IMR-90 (cell line): ENCODE measurements at regions not wholly inside any gene's neighbourhood (a gene's known extent, or its start where the extent isn't known, plus 50 kb on each side); places are given as distances from the start of the nearest gene placed in this dataset.
A peak's percentile ranks its signal among the peaks of the same experiment; 100 is the strongest.

Source experiments
- ATAC-seq: fragments of 200-7000 bp; cut with Tn5 transposase; 2 replicates; pipeline ENCODE4 v1.9.1; 2020; ENCODE audit warnings: low read depth, mild to moderate bottlenecking, moderate library complexity
- BruUV-seq: library from RNA; stranded (reverse); fragments of 400-500 nt; replicated peaks from 2 replicates; lab custom pipeline; 2021; lab: Mats Ljungman, UMichigan
- CTCF ChIA-PET: fragments of 300-600 bp; formaldehyde crosslinking; extraction: SDS; loops from one replicate; lab custom pipeline; 2021; ENCODE audit warnings: antibody characterized with exemption; lab: Yijun Ruan, JAX
- POLR2A ChIA-PET: fragments of 300-600 bp; sonication (Branson Sonifier 250); formaldehyde crosslinking; loops from one replicate; lab custom pipeline; 2022; ENCODE audit warnings: antibody characterized with exemption; ENCODE audit not compliant: unreplicated experiment; lab: Charles Lee
- DNase-seq: peaks from one replicate; pipeline ENCODE4 v3.0.0; 2013
- H2AFZ ChIP-seq: replicated peaks from 2 replicates; pipeline ENCODE3; 2013; ENCODE audit warnings: low read length, mild to moderate bottlenecking; ENCODE audit not compliant: poor library complexity
- H2AK5ac ChIP-seq: 2 replicates; pipeline ENCODE4 v1.6.1; 2013; ENCODE audit warnings: low read depth, low read length, inconsistent platforms
- H2AK9ac ChIP-seq: replicated peaks from 2 replicates; pipeline ENCODE3; 2013; ENCODE audit warnings: mild to moderate bottlenecking, low read depth, low read length, moderate library complexity; ENCODE audit not compliant: poor library complexity
- H2BK120ac ChIP-seq: 2 replicates; pipeline ENCODE4 v1.6.1; 2013; ENCODE audit warnings: low read depth, low read length, inconsistent platforms
- H2BK15ac ChIP-seq: 3 replicates; pipeline ENCODE4 v1.6.1; 2013; ENCODE audit warnings: low read depth, low read length, inconsistent platforms
- H2BK20ac ChIP-seq: 2 replicates; pipeline ENCODE4 v1.6.1; 2013; ENCODE audit warnings: low read depth, mild to moderate bottlenecking, inconsistent platforms, low read length, moderate library complexity
- H2BK5ac ChIP-seq: 2 replicates; pipeline ENCODE4 v1.6.1; 2013; ENCODE audit warnings: mild to moderate bottlenecking, low read depth, low read length, inconsistent platforms; ENCODE audit not compliant: poor library complexity, severe bottlenecking
- H3K14ac ChIP-seq: replicated peaks from 2 replicates; pipeline ENCODE4 v1.6.1; 2013; ENCODE audit warnings: low read depth, low read length, inconsistent platforms
- H3K18ac ChIP-seq: 2 replicates; pipeline ENCODE4 v1.6.1; 2013; ENCODE audit warnings: low read depth, low read length, control low read depth
- H3K23ac ChIP-seq: 2 replicates; pipeline ENCODE4 v1.6.1; 2013; ENCODE audit warnings: low read depth, low read length, inconsistent platforms
- H3K27ac ChIP-seq: 2 replicates; pipeline ENCODE4 v1.5.1; 2013; ENCODE audit warnings: mild to moderate bottlenecking, control low read depth, low read length; ENCODE audit not compliant: insufficient read depth
- H3K27me3 ChIP-seq: 2 replicates; pipeline ENCODE4 v1.6.1; 2013; ENCODE audit warnings: low read length; ENCODE audit not compliant: control insufficient read depth, insufficient read depth
- H3K36me3 ChIP-seq: 2 replicates; pipeline ENCODE4 v1.6.1; 2013; ENCODE audit warnings: low read length, mixed read lengths; ENCODE audit not compliant: control insufficient read depth, insufficient read depth
- H3K4ac ChIP-seq: 2 replicates; pipeline ENCODE4 v1.6.1; 2013; ENCODE audit warnings: low read depth, low read length, inconsistent platforms
- H3K4me1 ChIP-seq: 2 replicates; pipeline ENCODE4 v1.6.1; 2013; ENCODE audit warnings: low read length, mixed read lengths; ENCODE audit not compliant: control insufficient read depth, insufficient read depth
- H3K4me2 ChIP-seq: 2 replicates; pipeline ENCODE4 v1.6.1; 2013; ENCODE audit warnings: low read depth, mild to moderate bottlenecking, control low read depth, low read length, moderate library complexity
- H3K4me3 ChIP-seq: 2 replicates; pipeline ENCODE4 v1.5.1; 2013; ENCODE audit warnings: low read depth, mild to moderate bottlenecking, control low read depth, low read length, moderate library complexity; ENCODE audit not compliant: insufficient read depth
- H3K56ac ChIP-seq: 2 replicates; pipeline ENCODE4 v1.6.1; 2013; ENCODE audit warnings: low read length, inconsistent platforms; ENCODE audit not compliant: insufficient read depth; ENCODE audit errors: extremely low read depth
- H3K79me1 ChIP-seq, 2 experiments: 2 replicates each; pipeline ENCODE4 v1.6.1; 2013; ENCODE audit warnings: low read length in 2 of 2, inconsistent platforms in 1 of 2, low read depth in 1 of 2
- H3K9ac ChIP-seq: 2 replicates; pipeline ENCODE4 v1.6.1; 2013; ENCODE audit warnings: low read depth, low read length, control low read depth
- H3K9me1 ChIP-seq: 2 replicates; pipeline ENCODE4 v1.6.1; 2013; ENCODE audit warnings: low read length, inconsistent platforms; ENCODE audit not compliant: insufficient read depth
- H3K9me3 ChIP-seq: 2 replicates; pipeline ENCODE4 v1.6.1; 2013; ENCODE audit warnings: low read length; ENCODE audit not compliant: control insufficient read depth, insufficient read depth
- H4K20me1 ChIP-seq: 2 replicates; pipeline ENCODE4 v1.6.1; 2013; ENCODE audit warnings: low read length, inconsistent platforms; ENCODE audit not compliant: insufficient read depth
- H4K5ac ChIP-seq: 2 replicates; pipeline ENCODE4 v1.6.1; 2013; ENCODE audit warnings: mild to moderate bottlenecking, low read depth, low read length, control low read depth
- H4K8ac ChIP-seq, 2 experiments: 2 replicates each; pipeline ENCODE4 v1.6.1; 2013; ENCODE audit warnings: low read depth in 2 of 2, low read length in 2 of 2, control low read depth in 1 of 2, inconsistent platforms in 1 of 2
- H4K91ac ChIP-seq: 2 replicates; pipeline ENCODE4 v1.6.1; 2013; ENCODE audit warnings: low read depth, low read length, inconsistent platforms; ENCODE audit not compliant: insufficient read depth
- ELK1 ChIP-seq: fragments of 150-350 bp; IDR thresholded peaks from 2 replicates; pipeline ENCODE4 v1.6.1; 2016; ENCODE audit warnings: low read depth, mild to moderate bottlenecking, low read length, moderate library complexity, borderline replicate concordance
- RCOR1 ChIP-seq: IDR thresholded peaks from 2 replicates; pipeline ENCODE4 v1.6.1; 2012; ENCODE audit warnings: mild to moderate bottlenecking, low read length, improper control_type of control experiment; ENCODE audit not compliant: insufficient replicate concordance
- WGBS, 2 experiments: methylation state at CpG; one replicate each; pipeline versions ENCODE4 v1.1.5 to v1.1.7; 2013; ENCODE audit warnings: missing lambda C conversion rate in 2 of 2; ENCODE audit not compliant: insufficient read length in 1 of 2; ENCODE audit errors: extremely low coverage in 2 of 2; 5-methylcytosine and 5-hydroxymethylcytosine counted together
- dilution Hi-C: fragments of 300-500 bp; cut with HindIII; formaldehyde crosslinking; loops from one replicate; pipeline ENCODE4 v1.14.3; 2018; ENCODE audit warnings: low sequenced_read_pairs; ENCODE audit not compliant: unreplicated experiment
- in situ Hi-C: fragments of 300-500 bp; cut with MboI; formaldehyde crosslinking; loops from 3 replicates; pipeline ENCODE4 v1.14.3; 2019; ENCODE audit warnings: low sequenced_read_pairs, inconsistent platforms, mixed read lengths
- intact Hi-C: fragments of 100-400 bp; cut with micrococcal nuclease; formaldehyde crosslinking; loops from 2 replicates; pipeline ENCODE4 v1.10.0; 2022

GRCh38 chr1:219050822-219051125 lies 122.9 kb upstream of the LYPLAL1 start:
- peaks cover 5% of the 10 kb centered on the region for H3K4me1 ChIP-seq
- no peak overlapping the region for H3K14ac ChIP-seq
- H4K91ac ChIP-seq, result no peak overlapping the region
- 0 out of 3 replicates have a peak overlapping the region, but pooled peaks have one; percentile 38 for H2BK15ac ChIP-seq
- peak overlapping the region; percentile 48; the same call in 1 of the 2 replicates for H2BK20ac ChIP-seq
- H3K18ac ChIP-seq, result no peak overlapping the region
- H2AK9ac ChIP-seq, result no peak overlapping the region
- BruUV-seq, result no TSS peak
- intact Hi-C loops, result no loop called here
- no peak overlapping the region for H3K27ac ChIP-seq
- H2BK120ac ChIP-seq, result no peak overlapping the region
- no peak overlapping the region for H3K56ac ChIP-seq
- no peak overlapping the region for H4K8ac ChIP-seq
- no peak overlapping the region for H3K4me3 ChIP-seq
- WGBS, 2 experiments, result no CpG with 5 or more reads among the region's 1 CpG
- no peak overlapping the region for H3K9ac ChIP-seq
- POLR2A ChIA-PET, result no interaction called here
- no peak overlapping the region for H2AFZ ChIP-seq
- no peak overlapping the region for H2BK5ac ChIP-seq
- no peaks in the 10 kb centered on the region for H4K20me1 ChIP-seq
- no peaks in the 10 kb centered on the region for H3K79me1 ChIP-seq
- no peak overlapping the region for H2AK5ac ChIP-seq
- CTCF ChIA-PET, result no interaction called here
- no peak overlapping the region for H3K4ac ChIP-seq
- no peak for ATAC-seq
- no peaks in the 10 kb centered on the region for H3K36me3 ChIP-seq
- H3K4me2 ChIP-seq, result no peak overlapping the region
- no peak for TF ChIP-seq RCOR1
- no peak for TF ChIP-seq ELK1
- H3K27me3 ChIP-seq, result no peaks in the 10 kb centered on the region
- no peak overlapping the region for H4K5ac ChIP-seq
- H3K23ac ChIP-seq, result no peak overlapping the region
- no peaks in the 10 kb centered on the region for H3K9me3 ChIP-seq
- in situ Hi-C loops, result no loop called here
- no peak for DNase-seq
- peaks cover 4% of the 10 kb centered on the region; the same call in 1 of the 2 replicates for H3K9me1 ChIP-seq
- dilution Hi-C loops, result no loop called here
